ENCODE measurements at regions not wholly inside any gene's neighbourhood (a gene's known extent, or its start where the extent isn't known, plus 50 kb on each side); places are given as distances from the start of the nearest gene placed in this dataset.

- TF ChIP-seq, protein P1, sequence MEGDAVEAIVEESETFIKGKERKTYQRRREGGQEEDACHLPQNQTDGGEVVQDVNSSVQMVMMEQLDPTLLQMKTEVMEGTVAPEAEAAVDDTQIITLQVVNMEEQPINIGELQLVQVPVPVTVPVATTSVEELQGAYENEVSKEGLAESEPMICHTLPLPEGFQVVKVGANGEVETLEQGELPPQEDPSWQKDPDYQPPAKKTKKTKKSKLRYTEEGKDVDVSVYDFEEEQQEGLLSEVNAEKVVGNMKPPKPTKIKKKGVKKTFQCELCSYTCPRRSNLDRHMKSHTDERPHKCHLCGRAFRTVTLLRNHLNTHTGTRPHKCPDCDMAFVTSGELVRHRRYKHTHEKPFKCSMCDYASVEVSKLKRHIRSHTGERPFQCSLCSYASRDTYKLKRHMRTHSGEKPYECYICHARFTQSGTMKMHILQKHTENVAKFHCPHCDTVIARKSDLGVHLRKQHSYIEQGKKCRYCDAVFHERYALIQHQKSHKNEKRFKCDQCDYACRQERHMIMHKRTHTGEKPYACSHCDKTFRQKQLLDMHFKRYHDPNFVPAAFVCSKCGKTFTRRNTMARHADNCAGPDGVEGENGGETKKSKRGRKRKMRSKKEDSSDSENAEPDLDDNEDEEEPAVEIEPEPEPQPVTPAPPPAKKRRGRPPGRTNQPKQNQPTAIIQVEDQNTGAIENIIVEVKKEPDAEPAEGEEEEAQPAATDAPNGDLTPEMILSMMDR (IDR thresholded peaks at IDR 0.05), result no peak
- TF ChIP-seq POLR2A (IDR thresholded peaks at IDR 0.05; ENCODE audit: low read depth), result no peak
- TF ChIP-seq POLR2AphosphoS5 (IDR thresholded peaks at IDR 0.05), result no peak
- TF ChIP-seq EP300 (IDR thresholded peaks at IDR 0.05), result no peak
Observed at GRCh38 chr13:104442536-104442935, 1376.3 kb upstream of the SLC10A2 start.

Measured in esophagus muscularis mucosa (tissue), 4 donors.